GM12873 (cell line): ENCODE measurements at regions not wholly inside any gene's neighbourhood (a gene's known extent, or its start where the extent isn't known, plus 50 kb on each side); places are given as distances from the start of the nearest gene placed in this dataset.
A peak's percentile ranks its signal among the peaks of the same experiment; 100 is the strongest.

Experiments
- TF ChIP-seq, protein P1 (sequence below): IDR thresholded peaks from 2 replicates; pipeline ENCODE4 v1.5.1; 2012; ENCODE audit warnings: low read depth, mild to moderate bottlenecking, moderate library complexity, low read length, control low read depth; ENCODE audit not compliant: insufficient read depth; ENCODE audit errors: missing control alignments

DNA sequence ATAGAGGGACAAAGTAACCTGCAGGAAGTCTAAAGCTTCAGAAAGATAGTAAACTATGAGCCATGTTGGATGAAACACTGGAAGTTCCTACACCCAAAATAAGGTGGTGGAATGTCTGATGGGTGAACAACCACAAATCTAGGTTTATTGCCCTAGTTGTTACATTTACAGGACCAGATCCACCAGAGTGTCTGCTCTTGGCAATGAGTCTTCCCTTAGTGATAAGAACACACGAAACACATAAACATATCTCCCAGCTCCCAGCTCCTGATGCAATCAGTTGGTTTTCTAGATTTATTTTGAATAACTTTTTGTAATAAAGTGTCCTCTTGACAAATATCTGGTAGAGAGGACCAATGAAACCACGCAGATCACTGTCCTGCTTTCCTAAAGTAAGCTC, 329.7 kb upstream of the WWC1 start:
- TF ChIP-seq, protein P1, sequence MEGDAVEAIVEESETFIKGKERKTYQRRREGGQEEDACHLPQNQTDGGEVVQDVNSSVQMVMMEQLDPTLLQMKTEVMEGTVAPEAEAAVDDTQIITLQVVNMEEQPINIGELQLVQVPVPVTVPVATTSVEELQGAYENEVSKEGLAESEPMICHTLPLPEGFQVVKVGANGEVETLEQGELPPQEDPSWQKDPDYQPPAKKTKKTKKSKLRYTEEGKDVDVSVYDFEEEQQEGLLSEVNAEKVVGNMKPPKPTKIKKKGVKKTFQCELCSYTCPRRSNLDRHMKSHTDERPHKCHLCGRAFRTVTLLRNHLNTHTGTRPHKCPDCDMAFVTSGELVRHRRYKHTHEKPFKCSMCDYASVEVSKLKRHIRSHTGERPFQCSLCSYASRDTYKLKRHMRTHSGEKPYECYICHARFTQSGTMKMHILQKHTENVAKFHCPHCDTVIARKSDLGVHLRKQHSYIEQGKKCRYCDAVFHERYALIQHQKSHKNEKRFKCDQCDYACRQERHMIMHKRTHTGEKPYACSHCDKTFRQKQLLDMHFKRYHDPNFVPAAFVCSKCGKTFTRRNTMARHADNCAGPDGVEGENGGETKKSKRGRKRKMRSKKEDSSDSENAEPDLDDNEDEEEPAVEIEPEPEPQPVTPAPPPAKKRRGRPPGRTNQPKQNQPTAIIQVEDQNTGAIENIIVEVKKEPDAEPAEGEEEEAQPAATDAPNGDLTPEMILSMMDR = no peak

DNA sequence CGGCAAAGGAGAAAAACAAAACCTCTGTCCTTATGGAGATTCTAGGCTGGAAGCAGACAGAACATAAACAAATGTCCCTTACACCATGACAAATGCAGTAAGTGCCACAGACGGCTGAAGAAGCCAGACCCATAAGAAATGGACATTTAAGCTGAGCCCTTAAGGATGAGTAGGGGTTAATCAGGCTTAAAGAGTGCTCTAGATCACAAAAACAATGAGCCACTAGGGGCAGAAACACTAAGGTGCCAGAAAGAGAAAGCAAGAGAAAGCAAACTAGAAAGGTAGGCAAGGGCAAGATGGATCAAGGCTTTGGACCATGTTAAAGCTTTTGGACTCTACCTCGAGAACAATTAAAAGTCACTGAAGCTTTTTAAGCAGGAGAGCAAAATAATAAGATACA, 326.9 kb upstream of the WWC1 start:
- TF ChIP-seq, protein P1 = peak; percentile 18

DNA sequence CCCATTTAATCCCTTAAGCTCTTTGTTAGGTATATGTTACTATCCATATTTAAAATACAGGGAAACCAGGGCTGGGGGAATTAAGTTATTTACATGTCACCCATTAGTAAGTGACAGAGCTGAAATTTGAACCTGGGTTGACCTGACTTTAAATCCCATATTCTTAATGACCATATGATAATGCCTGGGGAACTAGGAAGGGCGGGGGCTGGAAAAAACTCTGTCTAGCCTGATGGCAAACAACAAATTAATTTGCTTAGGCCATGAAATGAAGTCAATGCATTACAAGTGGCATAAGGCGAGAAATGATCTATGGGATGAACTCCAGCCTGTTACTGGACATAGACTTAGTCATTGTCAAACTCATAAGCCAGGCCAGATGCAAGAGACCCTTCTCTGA, 325.7 kb upstream of the WWC1 start:
- TF ChIP-seq, protein P1 = no peak

DNA sequence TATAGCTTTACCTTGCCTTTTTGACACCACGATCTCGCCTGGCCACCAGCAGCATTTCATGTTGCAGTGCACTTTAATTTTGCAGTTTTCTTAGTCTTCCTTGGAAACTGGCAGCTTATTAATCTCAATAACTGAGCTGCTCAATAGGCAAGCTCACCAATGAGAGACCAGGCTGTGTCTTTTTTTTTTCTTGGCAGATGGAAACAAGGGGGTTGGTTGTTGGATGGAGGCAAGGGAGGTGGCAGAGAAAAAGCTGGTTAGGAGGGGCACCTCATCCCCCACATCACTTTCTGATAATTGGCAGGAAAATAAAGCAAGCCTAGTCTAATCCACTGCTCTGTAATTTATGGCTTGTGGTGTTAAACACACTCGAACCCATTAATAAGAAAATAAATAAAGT, 324.5 kb upstream of the WWC1 start:
- TF ChIP-seq, protein P1 = no peak

DNA sequence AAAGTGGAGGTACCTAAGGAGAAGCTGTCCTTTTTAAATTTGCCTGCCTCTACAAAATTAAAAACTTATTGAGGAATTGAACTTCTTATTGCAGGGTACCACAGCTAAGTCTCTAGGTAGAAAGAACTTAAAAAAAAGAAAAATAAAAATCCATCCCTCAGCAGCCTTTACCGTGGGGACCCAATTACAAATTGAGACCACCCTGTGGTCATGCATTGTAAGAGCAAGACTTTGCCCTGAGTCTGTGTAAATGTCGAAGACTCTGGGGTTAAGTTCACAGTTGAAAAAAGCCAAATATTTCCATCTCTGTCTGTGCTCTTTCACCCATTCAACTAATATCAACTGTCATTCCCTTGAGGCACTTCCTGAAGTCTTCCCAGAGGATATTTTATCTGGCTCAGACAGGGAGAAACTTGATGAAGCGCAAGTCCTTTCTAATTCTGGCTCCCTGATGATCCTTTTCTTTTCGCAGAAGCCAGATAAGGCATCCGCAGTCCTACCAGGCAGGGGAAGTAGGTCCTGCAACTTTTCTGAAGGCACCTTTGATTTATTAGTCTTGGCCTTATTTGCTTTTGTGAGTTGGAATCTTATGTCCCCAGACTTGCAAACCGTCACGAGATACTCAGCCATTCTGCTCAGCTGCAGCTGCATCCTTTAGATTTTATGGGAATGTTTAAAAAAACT, 323.8 kb upstream of the WWC1 start:
- TF ChIP-seq, protein P1 = no peak

DNA sequence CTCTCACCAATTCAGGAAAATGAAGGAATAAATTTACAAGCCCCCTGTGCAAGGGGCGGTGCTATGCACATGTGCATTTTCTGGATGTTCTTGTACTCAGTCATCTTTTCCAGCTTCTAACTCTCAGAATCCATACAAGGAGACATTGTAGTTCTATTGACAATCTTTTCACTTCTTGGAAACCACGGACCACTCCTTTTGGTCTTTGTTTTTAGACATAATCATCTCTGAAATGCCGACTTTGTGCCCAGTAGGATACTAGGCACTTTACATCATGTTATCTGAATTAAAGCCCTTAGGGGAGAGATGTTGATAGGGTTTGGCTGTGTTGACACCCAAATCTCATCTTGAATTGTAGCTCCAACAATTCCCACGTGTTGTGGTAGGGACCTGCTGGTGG, 322.6 kb upstream of the WWC1 start:
- TF ChIP-seq, protein P1 = no peak

DNA sequence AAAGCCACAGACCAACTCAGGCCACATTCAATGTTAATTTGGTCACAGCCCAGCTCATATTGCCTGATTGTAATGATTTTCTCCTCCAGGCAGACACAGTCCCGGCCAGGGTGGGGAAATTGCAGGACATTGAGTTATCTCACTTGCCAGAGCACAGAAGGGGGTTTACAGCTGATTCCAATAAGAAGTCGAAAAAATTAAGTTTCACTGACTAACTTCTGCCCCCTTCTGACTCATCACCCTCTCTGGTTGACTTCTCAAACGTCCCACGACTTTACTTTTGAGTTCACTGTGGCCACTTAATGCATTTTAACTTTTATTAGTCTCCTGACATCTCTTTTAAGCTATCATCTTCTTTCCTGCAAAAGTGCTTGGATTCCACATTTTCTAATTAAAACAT, 321.4 kb upstream of the WWC1 start:
- TF ChIP-seq, protein P1 = no peak
